ENCODE measurements at regions not wholly inside any gene's neighbourhood (a gene's known extent, or its start where the extent isn't known, plus 50 kb on each side); places are given as distances from the start of the nearest gene placed in this dataset.

- DNase-seq: no peak
Observed at GRCh38 chr10:2688958-2689357, 378.4 kb upstream of the PFKP start.

- no peak for DNase-seq
Observed at GRCh38 chr10:2686691-2687090, 380.7 kb upstream of the PFKP start.

GRCh38 chr10:2682491-2682890 lies 384.9 kb upstream of the PFKP start:
- DNase-seq: no peak

GRCh38 chr10:2681891-2682290 lies 385.5 kb upstream of the PFKP start:
- DNase-seq: no peak

GRCh38 chr10:2680821-2681220 lies 386.5 kb upstream of the PFKP start:
- no peak for DNase-seq

- no peak for DNase-seq
Observed at GRCh38 chr10:2679646-2680045, 387.7 kb upstream of the PFKP start.

GRCh38 chr10:2676455-2676854 lies 390.9 kb upstream of the PFKP start:
- no peak for DNase-seq

GRCh38 chr10:2674451-2674850 lies 392.9 kb upstream of the PFKP start:
- DNase-seq: no peak

- DNase-seq: no peak
Observed at GRCh38 chr10:2670864-2671263, 396.5 kb upstream of the PFKP start.

- DNase-seq: no peak
Observed at GRCh38 chr10:2665772-2666171, 401.6 kb upstream of the PFKP start.

- DNase-seq: no peak
Observed at GRCh38 chr10:2660276-2660675, 407.1 kb upstream of the PFKP start.

GRCh38 chr10:2659660-2660209 lies 407.6 kb upstream of the PFKP start:
- DNase-seq: no peak

GRCh38 chr10:2658780-2659179 lies 408.6 kb upstream of the PFKP start:
- no peak for DNase-seq

GRCh38 chr10:2650328-2650727 lies 417.0 kb upstream of the PFKP start:
- DNase-seq: no peak

- DNase-seq: no peak
Observed at GRCh38 chr10:2641028-2641427, 426.3 kb upstream of the PFKP start.

- no peak for DNase-seq
Observed at GRCh38 chr10:2633630-2634029, 433.7 kb upstream of the PFKP start.

GRCh38 chr10:2631557-2632205 lies 435.7 kb upstream of the PFKP start:
- no peak for DNase-seq

- no peak for DNase-seq
Observed at GRCh38 chr10:2628705-2629104, 438.6 kb upstream of the PFKP start.

- DNase-seq: no peak
Observed at GRCh38 chr10:2627969-2628368, 439.4 kb upstream of the PFKP start.

- DNase-seq: no peak
Observed at GRCh38 chr10:2625094-2625493, 442.3 kb upstream of the PFKP start.

GRCh38 chr10:2623675-2624274 lies 443.6 kb upstream of the PFKP start:
- no peak for DNase-seq

GRCh38 chr10:2620827-2621521 lies 446.4 kb upstream of the PFKP start:
- DNase-seq: no peak

GRCh38 chr10:2619916-2620315 lies 447.4 kb upstream of the PFKP start:
- DNase-seq: no peak

- no peak for DNase-seq
Observed at GRCh38 chr10:2619472-2619871, 447.9 kb upstream of the PFKP start.
